Mesenchymal stem cell (in vitro differentiated cells and primary cell): ENCODE measurements at regions not wholly inside any gene's neighbourhood (a gene's known extent, or its start where the extent isn't known, plus 50 kb on each side); places are given as distances from the start of the nearest gene placed in this dataset.

ENCODE experiments used
- DNase-seq: peaks from one replicate; pipeline ENCODE4 v3.0.0-alpha.2; 2013
- H2AFZ ChIP-seq: one replicate; pipeline ENCODE4 v1.6.1; 2013; ENCODE audit warnings: low read depth, mild to moderate bottlenecking, control low read depth, inconsistent platforms, low read length, moderate library complexity
- H2AK5ac ChIP-seq: 2 replicates; pipeline ENCODE4 v1.6.1; 2013; ENCODE audit warnings: low read length, moderate library complexity, mild to moderate bottlenecking, inconsistent platforms; ENCODE audit not compliant: severe bottlenecking
- H2BK120ac ChIP-seq: one replicate; pipeline ENCODE4 v1.6.1; 2013; ENCODE audit warnings: low read depth, mild to moderate bottlenecking, inconsistent platforms, low read length, moderate library complexity
- H2BK12ac ChIP-seq, 2 experiments: one replicate each; pipeline ENCODE4 v1.6.1; 2013; ENCODE audit warnings: inconsistent platforms in 2 of 2, low read length in 2 of 2, mild to moderate bottlenecking in 2 of 2, moderate library complexity in 2 of 2, control low read depth in 1 of 2
- H2BK15ac ChIP-seq: one replicate; pipeline ENCODE4 v1.6.1; 2013; ENCODE audit warnings: mild to moderate bottlenecking, low read depth, inconsistent platforms; ENCODE audit not compliant: poor library complexity, severe bottlenecking
- H2BK5ac ChIP-seq: 2 replicates; pipeline ENCODE4 v1.6.1; 2013; ENCODE audit warnings: low read depth, mild to moderate bottlenecking, low read length, control low read depth, inconsistent platforms; ENCODE audit not compliant: poor library complexity, severe bottlenecking
- H3K14ac ChIP-seq, 2 experiments: one replicate each; pipeline ENCODE4 v1.6.1; 2013; ENCODE audit warnings: inconsistent platforms in 2 of 2, low read length in 2 of 2, control low read depth in 1 of 2, mild to moderate bottlenecking in 1 of 2, moderate library complexity in 1 of 2
- H3K18ac ChIP-seq, 2 experiments: one replicate each; pipeline ENCODE4 v1.6.1; 2013; ENCODE audit warnings: inconsistent platforms in 2 of 2, low read length in 2 of 2, control low read depth in 1 of 2, low read depth in 1 of 2, mild to moderate bottlenecking in 1 of 2
- H3K23ac ChIP-seq, 2 experiments: one replicate each; pipeline ENCODE4 v1.6.1; 2013; ENCODE audit warnings: inconsistent platforms in 2 of 2, low read length in 2 of 2, mild to moderate bottlenecking in 2 of 2, moderate library complexity in 2 of 2, control low read depth in 1 of 2
- H3K27ac ChIP-seq: 2 replicates; pipeline ENCODE4 v1.5.1; 2013; ENCODE audit warnings: mild to moderate bottlenecking, moderate library complexity, low read length, control low read depth, inconsistent platforms; ENCODE audit not compliant: poor library complexity, severe bottlenecking
- H3K27me3 ChIP-seq, 2 experiments: 2 replicates each; pipeline versions ENCODE4 v1.6.1 to v1.7.0; 2013; ENCODE audit warnings: low read length in 2 of 2, mild to moderate bottlenecking in 2 of 2, moderate library complexity in 2 of 2, control low read depth in 1 of 2, inconsistent platforms in 1 of 2; ENCODE audit not compliant: control insufficient read depth in 1 of 2, insufficient read depth in 1 of 2
- H3K36me3 ChIP-seq, 2 experiments: 2 replicates each; pipeline versions ENCODE4 v1.6.1 to v1.7.0; 2013; ENCODE audit warnings: low read length in 2 of 2, control low read depth in 1 of 2, inconsistent platforms in 1 of 2, low read depth in 1 of 2, mild to moderate bottlenecking in 1 of 2; ENCODE audit not compliant: insufficient read depth in 2 of 2, control insufficient read depth in 1 of 2
- H3K4ac ChIP-seq, 2 experiments: one replicate each; pipeline ENCODE4 v1.6.1; 2013; ENCODE audit warnings: inconsistent platforms in 2 of 2, low read length in 2 of 2, mild to moderate bottlenecking in 2 of 2, moderate library complexity in 2 of 2, control low read depth in 1 of 2, low read depth in 1 of 2
- H3K4me1 ChIP-seq: 2 replicates; pipeline ENCODE4 v1.6.1; 2013; ENCODE audit warnings: low read depth, low read length, control low read depth; ENCODE audit not compliant: control insufficient read depth, insufficient read depth
- H3K4me2 ChIP-seq: 2 replicates; pipeline ENCODE4 v1.6.1; 2013; ENCODE audit warnings: low read length, mild to moderate bottlenecking, inconsistent platforms; ENCODE audit not compliant: poor library complexity, severe bottlenecking
- H3K4me3 ChIP-seq, 2 experiments: 2 replicates each; pipeline versions ENCODE4 v1.5.1 to v1.7.0; 2013; ENCODE audit warnings: low read length in 2 of 2, mild to moderate bottlenecking in 2 of 2, control low read depth in 1 of 2, low read depth in 1 of 2; ENCODE audit not compliant: insufficient read depth in 1 of 2
- H3K79me1 ChIP-seq: replicated peaks from 2 replicates; pipeline ENCODE4 v1.6.1; 2013; ENCODE audit warnings: mild to moderate bottlenecking, control low read depth, low read length, inconsistent platforms; ENCODE audit not compliant: poor library complexity, severe bottlenecking
- H3K9ac ChIP-seq: 2 replicates; pipeline ENCODE4 v1.7.0; 2013; ENCODE audit warnings: mild to moderate bottlenecking, low read length, moderate library complexity
- H3K9me3 ChIP-seq: 2 replicates; pipeline ENCODE4 v1.7.0; 2013; ENCODE audit warnings: mild to moderate bottlenecking, low read length; ENCODE audit not compliant: control insufficient read depth
- H4K8ac ChIP-seq: one replicate; pipeline ENCODE4 v1.6.1; 2013; ENCODE audit warnings: inconsistent platforms, mild to moderate bottlenecking, low read length, moderate library complexity
- H4K91ac ChIP-seq: one replicate; pipeline ENCODE4 v1.6.1; 2013; ENCODE audit warnings: mild to moderate bottlenecking, low read length, inconsistent platforms
- WGBS: methylation state at CpG from one replicate; pipeline ENCODE4 v1.1.7; 2013; ENCODE audit warnings: mixed read lengths; 5-methylcytosine and 5-hydroxymethylcytosine counted together

DNA sequence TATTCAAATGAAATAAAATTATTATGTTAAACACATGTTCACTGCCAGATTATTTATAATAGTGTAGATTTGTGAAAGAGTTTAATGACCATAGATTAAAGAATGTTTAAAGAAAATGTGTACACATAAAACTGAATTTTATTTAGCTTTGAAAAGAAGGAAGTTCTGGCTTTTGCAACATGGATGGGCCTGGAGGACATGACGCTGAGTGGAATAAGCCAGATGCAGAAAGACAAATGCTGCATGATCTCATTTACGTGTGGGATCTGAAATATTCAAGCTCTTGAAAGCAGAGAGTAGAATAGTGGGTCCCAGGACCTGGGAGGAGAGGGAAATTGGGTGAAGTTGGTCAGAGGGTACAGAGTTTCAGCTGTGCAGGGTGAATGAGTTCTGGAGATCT lies 1261.2 kb downstream of the TMEM121 start:
- Histone ChIP-seq H3K9me3 (no peaks in the 10 kb centered on the region), H3K18ac (no peak overlapping the region), H3K9ac (no peak overlapping the region), H2BK120ac (no peak overlapping the region), H2BK15ac (no peak overlapping the region), H3K4me1 (no peaks in the 10 kb centered on the region), H3K27me3 (no peaks in the 10 kb centered on the region), H2AK5ac (no peak overlapping the region), H3K4me3 (no peak overlapping the region), H3K14ac (no peak overlapping the region), H3K79me1 (no peaks in the 10 kb centered on the region), H2AFZ (no peak overlapping the region), H3K36me3 (no peaks in the 10 kb centered on the region), H2BK5ac (no peak overlapping the region), H4K91ac (no peak overlapping the region), H3K4me2 (no peak overlapping the region), H3K23ac (no peak overlapping the region), H3K27ac (no peak overlapping the region), H2BK12ac (no peak overlapping the region), H4K8ac (no peak overlapping the region), H3K4ac (no peak overlapping the region)
- WGBS, result 46% methylated on average over 2 of the region's 2 CpGs
- DNase-seq, result no peak

DNA sequence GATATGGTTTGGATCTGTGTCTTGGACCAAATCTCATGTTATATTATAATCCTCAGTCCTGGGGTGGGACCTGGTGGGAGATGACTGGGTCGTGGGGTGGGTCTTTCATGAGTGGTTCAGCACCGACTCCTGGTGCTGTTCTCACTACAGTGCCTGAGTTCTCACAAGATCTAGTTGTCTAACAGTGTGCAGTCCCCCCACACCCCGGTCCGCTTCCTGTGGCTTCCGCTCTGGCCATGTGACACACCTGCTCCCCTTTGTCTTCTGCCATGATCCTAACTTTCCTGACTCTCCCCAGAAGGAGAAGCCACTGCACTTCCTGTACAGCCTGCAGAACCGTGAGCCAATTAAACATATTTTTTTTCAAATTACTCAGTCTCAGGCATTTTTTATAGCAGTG lies 1262.2 kb downstream of the TMEM121 start:
- 77% methylated on average over 5 of the region's 6 CpGs for WGBS
- H3K9me3 ChIP-seq, result no peaks in the 10 kb centered on the region
- no peaks in the 10 kb centered on the region for H3K79me1 ChIP-seq
- no peak overlapping the region for H3K9ac ChIP-seq
- no peak overlapping the region for H3K4me3 ChIP-seq
- DNase-seq, result no peak
- no peak overlapping the region for H2AFZ ChIP-seq
- H3K27me3 ChIP-seq, result no peaks in the 10 kb centered on the region
- H3K4me2 ChIP-seq, result no peak overlapping the region
- H4K91ac ChIP-seq, result no peak overlapping the region
- H3K4ac ChIP-seq, result no peak overlapping the region
- no peak overlapping the region for H3K14ac ChIP-seq
- H4K8ac ChIP-seq, result no peak overlapping the region
- H3K36me3 ChIP-seq, result no peaks in the 10 kb centered on the region
- H3K27ac ChIP-seq, result no peak overlapping the region
- no peak overlapping the region for H3K18ac ChIP-seq
- no peak overlapping the region for H3K23ac ChIP-seq
- no peak overlapping the region for H2AK5ac ChIP-seq
- no peak overlapping the region for H2BK15ac ChIP-seq
- H2BK5ac ChIP-seq, result no peak overlapping the region
- H3K4me1 ChIP-seq, result no peaks in the 10 kb centered on the region
- no peak overlapping the region for H2BK120ac ChIP-seq
- H2BK12ac ChIP-seq, result no peak overlapping the region

DNA sequence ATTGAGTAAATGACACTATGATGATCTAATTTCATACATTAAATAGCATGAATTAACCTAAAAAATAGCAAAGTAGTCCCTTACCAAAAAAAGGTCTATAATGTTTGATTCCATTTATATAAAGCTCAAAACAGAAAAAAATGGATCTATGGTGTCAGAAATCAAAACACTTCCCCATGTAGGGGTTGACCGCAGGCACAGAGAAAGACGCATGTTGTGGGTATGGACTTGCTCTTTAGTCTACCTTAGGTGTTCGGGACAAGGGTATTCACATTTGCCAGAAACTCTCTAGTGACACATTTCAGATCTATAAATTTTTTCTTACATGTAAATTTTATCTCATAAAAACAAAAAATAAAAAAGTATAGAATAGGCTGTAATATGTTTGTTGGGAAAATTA lies 1262.9 kb downstream of the TMEM121 start:
- Histone ChIP-seq H3K27ac (no peak overlapping the region), H2BK15ac (no peak overlapping the region), H3K4me3 (no peak overlapping the region), H3K9ac (no peak overlapping the region), H3K79me1 (no peaks in the 10 kb centered on the region), H3K18ac (no peak overlapping the region), H2AFZ (no peak overlapping the region), H3K36me3 (no peaks in the 10 kb centered on the region), H2BK12ac (no peak overlapping the region), H3K9me3 (no peaks in the 10 kb centered on the region), H2AK5ac (no peak overlapping the region), H3K27me3 (no peaks in the 10 kb centered on the region), H3K14ac (no peak overlapping the region), H2BK5ac (no peak overlapping the region), H3K4me1 (no peaks in the 10 kb centered on the region), H3K23ac (no peak overlapping the region), H3K4ac (no peak overlapping the region), H3K4me2 (no peak overlapping the region), H4K8ac (no peak overlapping the region), H4K91ac (no peak overlapping the region), H2BK120ac (no peak overlapping the region)
- no peak for DNase-seq
- 100% methylated on average over 2 of the region's 3 CpGs for WGBS

DNA sequence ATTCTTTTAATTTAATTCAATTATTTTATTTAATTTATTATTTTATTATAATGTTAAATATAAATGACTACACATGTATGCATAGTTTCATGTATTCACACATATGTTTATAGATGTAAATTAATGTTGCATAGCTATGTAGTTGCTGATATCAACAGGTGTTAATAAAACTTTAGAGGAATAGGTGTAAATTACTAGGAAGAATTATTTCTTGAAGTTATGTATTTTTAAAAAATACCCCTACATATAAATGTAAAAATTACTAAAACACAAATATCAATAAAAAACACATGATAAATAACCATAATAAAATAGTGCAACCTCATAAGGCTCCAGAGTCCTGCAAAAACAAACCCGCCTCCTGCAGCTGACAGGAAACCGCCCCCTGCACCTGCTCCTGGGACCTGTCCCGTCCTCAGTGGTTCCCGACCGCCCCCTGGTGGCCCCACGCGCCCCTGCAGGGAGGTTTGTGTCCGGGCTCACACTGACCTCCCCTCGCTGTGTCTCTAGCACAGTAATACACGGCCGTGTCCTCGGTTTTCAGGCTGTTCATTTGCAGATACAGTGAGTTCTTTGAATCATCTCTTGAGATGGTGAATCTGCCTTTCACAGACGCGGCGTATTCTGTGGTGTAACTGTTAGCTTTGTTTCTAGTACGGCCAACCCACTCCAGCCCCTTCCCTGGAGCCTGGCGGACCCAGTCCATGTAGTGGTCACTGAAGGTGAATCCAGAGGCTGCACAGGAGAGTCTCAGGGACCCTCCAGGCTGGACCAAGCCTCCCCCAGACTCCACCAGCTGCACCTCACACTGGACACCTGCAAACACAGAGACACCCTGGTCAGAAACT lies 1264.0 kb downstream of the TMEM121 start:
- Histone ChIP-seq H3K14ac (no peak overlapping the region), H3K4me1 (no peaks in the 10 kb centered on the region), H2AK5ac (no peak overlapping the region), H2BK12ac (no peak overlapping the region), H2BK120ac (no peak overlapping the region), H3K4me2 (no peak overlapping the region), H3K36me3 (no peaks in the 10 kb centered on the region), H3K23ac (no peak overlapping the region), H3K4me3 (no peak overlapping the region), H2BK5ac (no peak overlapping the region), H3K79me1 (no peaks in the 10 kb centered on the region), H3K9me3 (no peaks in the 10 kb centered on the region), H3K9ac (no peak overlapping the region), H4K8ac (no peak overlapping the region), H3K4ac (no peak overlapping the region), H3K27ac (no peak overlapping the region), H2BK15ac (no peak overlapping the region), H2AFZ (no peak overlapping the region), H3K27me3 (no peaks in the 10 kb centered on the region), H4K91ac (no peak overlapping the region), H3K18ac (no peak overlapping the region)
- 57% methylated on average over 17 of the region's 17 CpGs for WGBS
- no peak for DNase-seq
